K562 (cell line): ENCODE measurements at regions not wholly inside any gene's neighbourhood (a gene's known extent, or its start where the extent isn't known, plus 50 kb on each side); places are given as distances from the start of the nearest gene placed in this dataset.

Experiments
- ARID4B ChIP-seq: sonication (generic); formaldehyde crosslinking; IDR thresholded peaks from 2 replicates; pipeline ENCODE4 v1.8.0; 2022; ENCODE audit warnings: mild to moderate bottlenecking, missing genetic modification reagents
- EZH2 ChIP-seq: IDR thresholded peaks from 2 replicates; pipeline ENCODE4 v1.6.1; 2012; ENCODE audit warnings: low read depth, mild to moderate bottlenecking, inconsistent platforms, low read length, borderline replicate concordance
- KHSRP ChIP-seq: fragments of 450-650 bp; IDR thresholded peaks from 2 replicates; pipeline ENCODE4 v1.6.1; 2017
- NFXL1 ChIP-seq: fragments of 450-650 bp; formaldehyde crosslinking; IDR thresholded peaks from 2 replicates; pipeline ENCODE4 v1.4.0; 2021; ENCODE audit warnings: mild to moderate bottlenecking
- POLR2A ChIP-seq: fragments of 450-650 bp; conservative IDR thresholded peaks from 2 replicates; pipeline ENCODE4 v1.6.1; 2016
- POLR2G ChIP-seq: fragments of 200-400 bp; formaldehyde crosslinking; IDR thresholded peaks from 2 replicates; pipeline ENCODE4 v1.6.1; 2017; ENCODE audit warnings: low read depth, mild to moderate bottlenecking, antibody characterized with exemption, low read length, moderate library complexity
- PRPF4 ChIP-seq: fragments of 200-400 bp; formaldehyde crosslinking; IDR thresholded peaks from one replicate; pipeline ENCODE4 v1.6.1; 2017; ENCODE audit warnings: low read length, low read depth, mild to moderate bottlenecking; ENCODE audit not compliant: insufficient read depth, poor library complexity, severe bottlenecking
- PTTG1 ChIP-seq: fragments of 450-650 bp; IDR thresholded peaks from 2 replicates; pipeline ENCODE4 v1.6.1; 2016; ENCODE audit warnings: low read depth, mild to moderate bottlenecking, missing genetic modification characterization, missing compliant biosample characterization
- ZNF24 ChIP-seq: fragments of 450-650 bp; IDR thresholded peaks from 2 replicates; pipeline ENCODE4 v1.6.1; 2016
- TF ChIP-seq, protein P1 (sequence below), 2 experiments: fragments of 450-650 bp; formaldehyde crosslinking in 1 of 2; IDR thresholded peaks; 2 replicates each; pipeline versions ENCODE4 v1.4.0 to v1.6.1; 2014 to 2020; ENCODE audit warnings: mild to moderate bottlenecking in 2 of 2, borderline replicate concordance in 1 of 2, low read depth in 1 of 2
- TF ChIP-seq, protein P2 (sequence below), 3 experiments: IDR thresholded peaks in 2 of 3; conservative IDR thresholded peaks in 1 of 3; 2 replicates each; pipeline ENCODE4 v1.5.1; 2011 to 2012; ENCODE audit warnings: low read length in 3 of 3, mild to moderate bottlenecking in 3 of 3, control low read depth in 2 of 3, improper control_type of control experiment in 1 of 3, inconsistent platforms in 1 of 3, low read depth in 1 of 3, mixed read lengths in 1 of 3, moderate library complexity in 1 of 3; ENCODE audit not compliant: insufficient read depth in 2 of 3
- TF ChIP-seq, protein P3 (sequence below): sonication (generic); formaldehyde crosslinking; IDR thresholded peaks from 2 replicates; pipeline ENCODE4 v1.9.0; 2022; ENCODE audit warnings: mild to moderate bottlenecking, missing genetic modification reagents

DNA sequence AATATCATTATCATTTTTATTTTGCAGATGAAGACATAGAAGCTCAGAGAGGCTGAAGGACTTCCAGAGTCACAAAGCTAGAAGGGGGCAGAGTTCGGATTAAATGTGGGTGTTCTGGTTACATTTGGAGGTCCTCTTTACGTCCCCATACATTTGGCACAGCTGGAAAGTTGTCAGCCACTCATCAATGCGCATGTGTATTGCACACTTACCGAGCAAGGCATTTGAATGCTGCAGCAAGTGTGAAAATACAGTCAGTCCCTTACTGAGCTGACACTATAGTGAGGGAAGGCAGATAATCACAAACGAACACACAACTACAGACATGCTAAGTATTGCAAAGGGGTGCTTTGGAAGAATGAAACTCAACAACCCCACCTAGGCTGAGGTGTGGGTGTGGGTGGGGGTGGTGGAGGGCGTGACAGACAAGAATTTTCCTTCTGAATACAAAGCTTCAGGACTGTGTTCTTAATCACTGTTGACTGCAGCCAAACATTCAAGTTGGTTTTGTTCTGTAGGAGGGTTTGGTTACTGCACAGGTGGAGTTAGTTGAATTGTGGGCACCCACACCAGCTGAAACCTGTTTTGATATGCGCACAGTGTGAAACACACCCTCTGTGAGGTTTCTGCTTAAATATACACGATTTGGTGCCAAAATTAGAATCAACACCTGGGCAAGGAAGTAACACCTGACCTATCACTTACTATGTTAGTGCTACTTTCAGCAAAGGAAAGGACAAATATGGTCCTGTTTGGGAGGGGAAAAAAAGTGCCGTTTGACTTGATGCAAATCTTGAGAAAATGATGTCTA, 72.4 kb downstream of the COQ2 start:
- no peak for TF ChIP-seq EZH2
- TF ChIP-seq POLR2A = no peak
- TF ChIP-seq PRPF4 = no peak
- TF ChIP-seq NFXL1 (CRISPR knock-in tag) = no peak
- no peak for TF ChIP-seq POLR2G
- TF ChIP-seq, protein P1, sequence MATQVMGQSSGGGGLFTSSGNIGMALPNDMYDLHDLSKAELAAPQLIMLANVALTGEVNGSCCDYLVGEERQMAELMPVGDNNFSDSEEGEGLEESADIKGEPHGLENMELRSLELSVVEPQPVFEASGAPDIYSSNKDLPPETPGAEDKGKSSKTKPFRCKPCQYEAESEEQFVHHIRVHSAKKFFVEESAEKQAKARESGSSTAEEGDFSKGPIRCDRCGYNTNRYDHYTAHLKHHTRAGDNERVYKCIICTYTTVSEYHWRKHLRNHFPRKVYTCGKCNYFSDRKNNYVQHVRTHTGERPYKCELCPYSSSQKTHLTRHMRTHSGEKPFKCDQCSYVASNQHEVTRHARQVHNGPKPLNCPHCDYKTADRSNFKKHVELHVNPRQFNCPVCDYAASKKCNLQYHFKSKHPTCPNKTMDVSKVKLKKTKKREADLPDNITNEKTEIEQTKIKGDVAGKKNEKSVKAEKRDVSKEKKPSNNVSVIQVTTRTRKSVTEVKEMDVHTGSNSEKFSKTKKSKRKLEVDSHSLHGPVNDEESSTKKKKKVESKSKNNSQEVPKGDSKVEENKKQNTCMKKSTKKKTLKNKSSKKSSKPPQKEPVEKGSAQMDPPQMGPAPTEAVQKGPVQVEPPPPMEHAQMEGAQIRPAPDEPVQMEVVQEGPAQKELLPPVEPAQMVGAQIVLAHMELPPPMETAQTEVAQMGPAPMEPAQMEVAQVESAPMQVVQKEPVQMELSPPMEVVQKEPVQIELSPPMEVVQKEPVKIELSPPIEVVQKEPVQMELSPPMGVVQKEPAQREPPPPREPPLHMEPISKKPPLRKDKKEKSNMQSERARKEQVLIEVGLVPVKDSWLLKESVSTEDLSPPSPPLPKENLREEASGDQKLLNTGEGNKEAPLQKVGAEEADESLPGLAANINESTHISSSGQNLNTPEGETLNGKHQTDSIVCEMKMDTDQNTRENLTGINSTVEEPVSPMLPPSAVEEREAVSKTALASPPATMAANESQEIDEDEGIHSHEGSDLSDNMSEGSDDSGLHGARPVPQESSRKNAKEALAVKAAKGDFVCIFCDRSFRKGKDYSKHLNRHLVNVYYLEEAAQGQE (IDR thresholded peaks at IDR 0.05; ENCODE audit: borderline replicate concordance) = no peak
- TF ChIP-seq, protein P1 (CRISPR knock-in tag; IDR thresholded peaks at IDR 0.05; ENCODE audit: low read depth) = no peak
- TF ChIP-seq ARID4B = no peak
- TF ChIP-seq, protein P2, sequence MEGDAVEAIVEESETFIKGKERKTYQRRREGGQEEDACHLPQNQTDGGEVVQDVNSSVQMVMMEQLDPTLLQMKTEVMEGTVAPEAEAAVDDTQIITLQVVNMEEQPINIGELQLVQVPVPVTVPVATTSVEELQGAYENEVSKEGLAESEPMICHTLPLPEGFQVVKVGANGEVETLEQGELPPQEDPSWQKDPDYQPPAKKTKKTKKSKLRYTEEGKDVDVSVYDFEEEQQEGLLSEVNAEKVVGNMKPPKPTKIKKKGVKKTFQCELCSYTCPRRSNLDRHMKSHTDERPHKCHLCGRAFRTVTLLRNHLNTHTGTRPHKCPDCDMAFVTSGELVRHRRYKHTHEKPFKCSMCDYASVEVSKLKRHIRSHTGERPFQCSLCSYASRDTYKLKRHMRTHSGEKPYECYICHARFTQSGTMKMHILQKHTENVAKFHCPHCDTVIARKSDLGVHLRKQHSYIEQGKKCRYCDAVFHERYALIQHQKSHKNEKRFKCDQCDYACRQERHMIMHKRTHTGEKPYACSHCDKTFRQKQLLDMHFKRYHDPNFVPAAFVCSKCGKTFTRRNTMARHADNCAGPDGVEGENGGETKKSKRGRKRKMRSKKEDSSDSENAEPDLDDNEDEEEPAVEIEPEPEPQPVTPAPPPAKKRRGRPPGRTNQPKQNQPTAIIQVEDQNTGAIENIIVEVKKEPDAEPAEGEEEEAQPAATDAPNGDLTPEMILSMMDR (IDR thresholded peaks at IDR 0.05 in 2 of 3, conservative IDR thresholded peaks at IDR 0.05 in 1 of 3; ENCODE audit: insufficient read depth in 2 of 3, low read depth in 1 of 3, low read length in 3 of 3) = no peak
- TF ChIP-seq KHSRP = no peak
- TF ChIP-seq PTTG1 = no peak
- no peak for TF ChIP-seq ZNF24
- TF ChIP-seq, protein P3, sequence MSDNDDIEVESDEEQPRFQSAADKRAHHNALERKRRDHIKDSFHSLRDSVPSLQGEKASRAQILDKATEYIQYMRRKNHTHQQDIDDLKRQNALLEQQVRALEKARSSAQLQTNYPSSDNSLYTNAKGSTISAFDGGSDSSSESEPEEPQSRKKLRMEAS (CRISPR knock-in tag) = no peak
